CD4-positive, alpha-beta T cell treated with Interleukin-12 subunit alpha and Interleukin-12 subunit beta, for 1 hour (primary cell): ENCODE measurements at regions not wholly inside any gene's neighbourhood (a gene's known extent, or its start where the extent isn't known, plus 50 kb on each side); places are given as distances from the start of the nearest gene placed in this dataset.
"Not testable (repeated sequence)": the region's sequence is repeated elsewhere in the genome, so short reads cannot be mapped to it uniquely, and the experiment has no call there.

Experiments used
- DNase-seq: peaks from one replicate; pipeline ENCODE4 v3.0.0-alpha.2; 2020

DNA sequence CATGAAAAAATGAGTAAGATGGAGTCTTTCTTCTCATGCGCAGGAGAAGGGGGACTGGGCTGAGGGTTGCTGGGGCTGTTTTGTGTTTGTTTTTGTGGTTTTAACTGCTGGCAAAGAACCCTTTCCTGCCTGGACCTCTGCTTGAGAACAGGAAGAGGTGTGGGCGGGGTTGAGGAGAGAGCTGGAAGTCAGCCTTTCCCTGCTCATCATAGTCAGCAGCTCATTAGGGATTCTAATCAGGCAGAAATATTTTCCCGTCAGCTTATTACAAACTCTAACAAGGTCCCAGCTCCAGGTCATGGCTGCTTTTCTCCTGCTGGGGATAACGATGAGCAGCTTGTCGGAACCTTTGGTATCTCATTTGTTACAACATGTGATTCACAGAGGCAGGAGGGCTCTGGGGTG, 185.0 kb upstream of the NRXN3 start:
- no peak for DNase-seq

- no peak for DNase-seq
These were observed 183.4 kb upstream of the NRXN3 start for GRCh38 chr14:77986773-77987172.

GRCh38 chr14:77988096-77988870, 181.9 kb upstream of the NRXN3 start:
- no peak for DNase-seq

DNA sequence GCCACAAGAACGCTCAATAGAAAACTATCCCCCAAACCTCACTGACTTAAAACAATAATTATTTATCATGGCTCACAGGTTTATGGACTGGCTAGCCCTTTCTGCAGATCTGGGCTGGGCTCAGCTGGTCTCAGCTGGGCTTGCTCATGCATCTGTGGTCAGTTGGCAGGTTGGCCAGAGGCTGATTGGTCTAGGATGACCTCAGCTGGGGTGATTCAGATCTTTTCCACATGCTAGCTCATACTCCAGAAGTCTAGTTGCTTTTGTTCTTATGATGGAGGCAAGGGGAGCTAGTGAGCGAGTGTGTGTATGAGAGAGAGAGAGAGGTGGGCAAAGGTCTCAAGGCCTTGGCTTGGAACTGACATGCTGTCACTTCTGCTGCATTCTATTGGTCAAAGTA, 181.2 kb upstream of the NRXN3 start:
- DNase-seq: no peak

DNA sequence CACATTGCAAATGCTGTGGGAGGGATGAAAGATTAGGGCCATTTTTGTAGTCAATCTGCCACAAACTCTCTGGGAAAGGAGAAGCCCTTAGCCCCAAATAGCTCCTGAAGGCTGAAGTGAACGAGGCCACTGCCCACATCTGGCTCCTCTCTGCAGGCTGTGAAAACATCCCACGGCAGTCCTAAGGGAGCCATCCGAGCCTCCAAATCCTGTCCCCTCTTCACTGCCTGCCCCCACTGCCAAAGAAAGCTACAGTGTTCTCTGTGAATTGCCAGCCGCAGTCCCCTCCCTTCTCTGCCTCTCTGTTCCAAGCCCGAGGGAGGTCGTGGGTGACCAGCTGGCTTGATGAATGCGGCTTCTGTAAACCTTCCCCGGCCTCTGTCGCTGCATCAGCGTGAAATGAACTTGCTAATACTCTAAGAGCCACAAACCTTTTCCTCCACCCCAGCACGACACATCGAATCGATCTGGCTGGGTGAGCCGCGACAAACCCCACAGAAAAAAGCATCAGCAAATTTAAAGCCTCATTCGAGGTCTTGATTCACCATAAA, 180.7 kb upstream of the NRXN3 start:
- DNase-seq: no peak

- no peak for DNase-seq
These were observed 179.8 kb upstream of the NRXN3 start for GRCh38 chr14:77990337-77990736.

DNA sequence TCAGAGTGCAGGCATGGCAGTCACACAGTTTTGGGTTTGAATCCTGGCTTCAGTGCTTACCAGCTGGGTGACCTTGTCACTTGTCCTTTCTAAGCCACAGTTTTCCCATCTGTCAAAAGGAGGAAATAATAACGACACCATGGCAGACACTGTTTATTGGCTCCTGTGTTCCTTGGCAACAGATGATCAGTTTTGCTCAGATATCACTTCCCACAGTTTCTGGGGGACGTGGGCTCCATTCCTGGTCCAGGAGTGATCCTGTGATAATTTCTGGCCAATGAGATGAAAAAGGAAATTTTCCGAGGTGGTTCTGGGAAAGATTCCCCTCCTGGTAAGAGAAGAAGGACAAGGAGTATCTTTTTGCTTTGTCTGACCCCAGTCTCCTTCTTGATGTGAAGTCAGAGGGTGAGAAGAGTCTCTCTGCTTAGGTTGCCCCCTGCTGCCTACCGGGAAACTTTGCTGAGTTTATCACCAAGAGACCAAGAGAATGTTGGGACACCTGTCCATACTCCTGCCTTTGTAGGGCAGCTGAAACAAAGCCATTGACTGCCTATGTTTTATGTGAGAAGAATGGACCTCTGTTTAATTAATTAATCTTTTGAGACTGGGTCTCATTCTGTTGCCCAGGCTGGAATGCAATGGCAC, 178.9 kb upstream of the NRXN3 start:
- no peak for DNase-seq

- DNase-seq: no peak
These were observed 164.8 kb upstream of the NRXN3 start for GRCh38 chr14:78005325-78005724.

GRCh38 chr14:78007160-78007559, 163.0 kb upstream of the NRXN3 start:
- no peak for DNase-seq

DNA sequence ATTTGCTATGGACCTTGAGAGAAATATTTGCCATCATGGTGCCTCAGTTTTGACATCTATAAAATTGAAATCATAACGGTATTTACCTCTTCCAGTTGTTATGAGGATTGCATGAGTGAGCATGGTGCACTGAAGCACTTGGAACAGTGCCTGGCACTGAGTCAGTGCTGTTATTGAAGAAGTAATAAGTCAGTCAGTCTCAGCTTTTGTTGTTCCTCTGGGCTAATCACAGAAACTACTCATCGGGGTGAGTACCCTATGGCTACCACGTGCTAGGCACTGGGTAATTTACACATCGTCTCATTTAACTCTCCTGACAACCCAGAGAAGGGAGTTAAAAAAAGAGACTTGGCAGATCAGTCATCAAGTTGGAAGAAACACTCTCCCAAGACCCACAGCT, 159.5 kb upstream of the NRXN3 start:
- no peak for DNase-seq

DNA sequence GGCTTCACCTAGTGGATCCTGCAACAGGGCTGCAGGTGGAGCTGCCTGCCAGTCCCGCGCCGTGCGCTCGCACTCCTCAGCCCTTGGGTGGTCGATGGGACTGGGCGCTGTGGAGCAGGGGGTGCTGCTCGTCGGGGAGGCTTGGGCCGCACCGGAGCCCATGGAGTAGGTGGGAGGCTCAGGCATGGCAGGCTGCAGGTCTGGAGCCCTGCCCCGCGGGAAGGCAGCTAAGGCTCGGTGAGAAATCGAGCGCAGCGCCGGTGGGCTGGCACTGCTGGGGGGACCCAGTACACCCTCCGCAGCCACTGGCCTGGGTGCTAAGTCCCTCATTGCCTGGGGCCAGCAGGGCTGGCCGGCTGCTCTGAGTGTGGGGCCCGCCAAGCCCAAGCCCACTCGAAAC, 156.3 kb upstream of the NRXN3 start:
- not testable (repeated sequence) for DNase-seq

DNA sequence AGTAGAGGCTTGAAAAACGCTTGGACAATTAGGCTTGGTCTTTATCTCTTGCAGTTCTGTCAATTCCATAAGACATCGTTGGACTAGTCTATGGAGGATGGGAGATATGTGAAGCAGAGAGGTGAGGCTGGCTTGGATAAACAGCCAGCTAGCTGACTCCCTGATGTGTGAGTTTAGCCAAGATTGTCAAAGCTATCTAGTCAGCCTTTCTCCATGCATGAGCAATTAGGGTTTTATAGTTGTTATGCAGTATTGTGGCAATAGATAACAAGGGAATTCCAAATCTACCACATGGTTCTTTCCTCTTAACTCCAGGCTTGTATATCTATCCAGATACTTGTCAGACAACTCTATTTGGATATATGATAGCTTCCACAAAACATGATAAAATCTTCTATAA, 153.6 kb upstream of the NRXN3 start:
- no peak for DNase-seq

DNA sequence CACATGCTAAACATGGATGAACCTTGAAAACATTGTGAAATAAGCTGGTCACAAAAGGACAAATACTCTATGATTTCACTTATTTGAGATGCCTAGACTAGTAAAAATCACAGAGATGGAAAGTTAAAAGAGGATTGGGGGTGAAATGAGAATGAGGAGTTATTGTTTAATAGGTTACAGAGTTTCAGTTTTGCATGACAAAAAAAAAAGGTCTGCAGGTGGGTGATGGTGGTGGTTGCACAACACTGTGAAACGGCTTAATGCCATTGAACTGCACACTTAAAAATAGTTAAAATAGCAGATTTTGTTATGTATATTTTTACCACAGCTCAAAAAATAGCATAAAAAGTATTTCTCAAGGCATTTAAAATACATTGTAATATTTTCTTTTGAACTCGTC, 151.9 kb upstream of the NRXN3 start:
- DNase-seq: no peak

GRCh38 chr14:78022059-78022458, 148.1 kb upstream of the NRXN3 start:
- peak; percentile 6 for DNase-seq

DNA sequence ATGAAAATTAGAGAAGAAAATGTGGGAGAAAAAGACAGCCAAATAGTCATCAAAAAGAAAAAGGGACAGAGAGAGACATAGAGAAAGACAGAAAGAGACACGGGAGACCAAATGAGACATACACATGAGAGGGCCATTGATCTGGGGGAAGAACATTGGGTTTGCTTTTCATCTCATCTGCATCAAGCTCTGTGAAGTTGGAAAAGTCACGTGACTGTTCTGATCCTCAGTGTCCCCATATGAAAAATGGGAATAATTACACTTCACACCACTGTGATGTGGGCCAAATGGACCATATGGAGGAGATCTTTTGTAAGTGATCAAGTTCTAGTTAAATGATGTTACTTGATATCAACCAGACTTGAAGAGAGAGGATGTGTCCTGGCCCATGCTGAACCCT, 147.1 kb upstream of the NRXN3 start:
- no peak for DNase-seq

GRCh38 chr14:78028471-78028870, 141.7 kb upstream of the NRXN3 start:
- no peak for DNase-seq

GRCh38 chr14:78029601-78030372, 140.4 kb upstream of the NRXN3 start:
- DNase-seq: no peak

GRCh38 chr14:78043349-78043748, 126.8 kb upstream of the NRXN3 start:
- DNase-seq: no peak

- DNase-seq: no peak
These were observed 122.1 kb upstream of the NRXN3 start for GRCh38 chr14:78048120-78048519.

GRCh38 chr14:78056890-78057289, 113.3 kb upstream of the NRXN3 start:
- not testable (repeated sequence) for DNase-seq

DNA sequence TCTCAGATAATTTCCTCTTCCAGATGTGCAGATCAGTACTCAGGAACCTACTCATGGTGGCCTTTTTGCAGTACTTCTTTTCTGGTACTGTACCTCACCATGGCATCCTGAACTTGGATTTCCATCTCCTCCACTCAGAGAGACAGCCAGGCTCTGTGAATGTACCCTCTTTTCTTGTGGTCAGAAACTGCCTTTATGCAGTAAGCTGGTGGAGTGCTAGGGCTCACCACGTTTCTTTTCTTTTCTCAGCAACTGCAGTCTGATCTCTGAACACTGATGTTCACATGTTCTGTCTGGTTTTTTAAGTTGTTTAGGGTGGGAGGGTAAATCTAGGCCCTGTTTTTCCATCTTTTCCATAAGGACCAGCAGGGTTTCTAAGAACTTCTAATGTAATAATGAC, 99.8 kb upstream of the NRXN3 start:
- no peak for DNase-seq

DNA sequence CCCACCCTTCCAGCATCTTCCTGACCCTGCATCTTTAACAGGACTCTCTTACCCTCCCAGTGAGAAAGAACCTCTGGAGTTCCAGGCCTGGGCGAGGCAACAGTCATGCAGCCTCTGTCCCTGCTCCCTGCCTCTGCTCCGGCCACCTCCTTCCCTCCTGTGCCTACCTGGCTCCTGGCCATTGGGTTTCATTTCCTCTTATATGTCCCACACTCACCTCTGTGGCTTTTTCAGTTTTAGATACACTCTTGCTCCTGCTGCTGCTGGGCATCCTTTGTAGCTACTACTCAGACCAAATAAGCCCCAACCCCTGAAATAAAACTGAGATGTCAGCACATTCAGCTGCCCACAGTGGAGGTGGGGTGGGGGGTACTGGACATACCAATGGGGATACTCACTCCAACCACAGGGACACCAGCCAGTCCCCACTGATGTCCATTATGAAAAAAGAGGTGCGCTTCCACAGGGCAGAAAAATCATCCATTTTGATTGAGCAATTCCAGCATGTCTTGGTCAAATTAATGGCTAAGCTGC, 99.1 kb upstream of the NRXN3 start:
- DNase-seq: no peak

DNA sequence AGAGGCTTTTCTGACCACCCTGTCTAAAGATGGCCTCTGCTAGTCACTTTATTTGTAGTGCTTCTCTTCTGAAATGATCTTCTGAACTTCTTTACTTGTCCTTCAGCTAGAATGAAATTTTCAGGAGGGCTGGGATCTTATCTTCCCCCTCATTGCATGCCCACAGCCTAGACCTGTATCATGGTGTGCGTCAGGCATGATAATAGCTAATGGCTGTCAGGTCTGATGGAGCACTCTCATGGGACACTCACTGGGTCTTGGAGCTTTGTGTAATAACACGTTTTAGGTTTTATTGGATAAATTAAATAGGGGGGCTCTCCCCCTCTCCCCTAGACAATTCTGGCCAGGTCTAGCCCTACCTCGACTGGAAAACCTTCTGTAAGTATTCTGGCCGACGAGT, 97.1 kb upstream of the NRXN3 start:
- no peak for DNase-seq
